CD4-positive, alpha-beta T cell treated with Interleukin-17A for 4 hours (primary cell): ENCODE measurements at regions not wholly inside any gene's neighbourhood (a gene's known extent, or its start where the extent isn't known, plus 50 kb on each side); places are given as distances from the start of the nearest gene placed in this dataset.

Experiments used
- DNase-seq: peaks from one replicate; pipeline ENCODE4 v3.0.0-alpha.2; 2020; ENCODE audit warnings: mixed read lengths

DNA sequence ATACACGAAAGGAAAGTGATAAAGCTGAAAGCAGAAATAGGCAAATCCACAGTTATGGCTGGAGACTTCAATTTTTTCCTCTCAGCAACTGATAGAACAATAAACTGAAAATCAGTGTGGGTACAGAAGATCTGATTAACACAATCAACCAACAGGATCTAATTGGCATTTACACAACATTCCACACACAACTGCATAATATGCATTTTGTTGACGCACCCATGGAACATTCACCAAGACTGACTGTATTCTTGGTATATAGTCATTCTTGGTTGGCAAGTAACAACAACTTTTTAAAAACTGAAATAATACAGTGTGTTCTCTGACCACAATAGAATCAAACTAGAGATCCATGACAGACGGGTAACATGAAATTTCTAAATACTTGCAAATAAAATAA, 218.7 kb upstream of the S1PR3 start:
- DNase-seq = no peak

DNA sequence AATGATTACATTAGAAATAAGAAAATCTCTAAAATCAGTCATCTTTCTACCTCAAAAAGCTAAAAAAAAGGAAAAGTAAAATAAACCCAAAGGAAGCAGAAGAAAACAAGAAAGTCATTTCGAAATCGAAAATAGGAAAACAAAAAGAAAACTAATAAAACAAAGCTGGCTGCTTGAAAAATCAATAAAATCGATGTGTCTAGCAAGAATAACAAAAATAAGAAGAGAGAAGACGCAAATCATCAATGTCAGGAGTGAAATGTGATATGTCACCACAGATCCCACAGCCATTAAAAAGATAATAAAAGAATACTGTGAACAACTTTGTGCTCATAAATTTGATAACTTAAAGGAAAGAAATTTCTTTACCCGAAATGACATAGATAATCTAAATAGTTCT, 218.1 kb upstream of the S1PR3 start:
- DNase-seq = no peak

DNA sequence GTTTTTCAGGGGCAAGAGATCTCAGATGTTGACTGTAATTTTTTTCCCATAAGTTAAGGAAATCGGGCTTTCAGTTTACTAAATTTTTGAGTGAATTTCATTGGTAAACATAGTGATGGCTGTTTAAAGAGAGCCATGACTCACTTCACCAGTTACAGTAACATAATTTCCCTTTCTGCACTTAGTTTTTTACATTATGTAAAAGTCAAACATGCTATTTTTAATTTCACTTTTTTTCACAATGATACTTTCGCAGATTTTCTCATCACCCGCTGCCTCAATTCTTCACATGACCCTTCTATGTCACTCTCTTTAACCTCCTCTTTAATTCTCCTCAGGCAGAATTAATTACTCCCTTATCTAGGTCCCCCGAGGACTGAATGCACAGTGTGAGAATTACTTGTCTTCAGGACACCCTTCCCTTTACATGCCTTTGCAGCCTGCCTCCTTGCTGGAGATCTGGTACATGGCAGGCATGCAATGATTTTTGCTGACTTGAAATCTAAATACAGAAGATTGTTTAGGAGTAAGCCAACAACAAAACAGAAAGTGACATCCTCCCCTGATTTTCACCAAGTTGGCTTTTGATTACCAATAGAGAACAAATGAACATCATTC, 217.5 kb upstream of the S1PR3 start:
- no peak for DNase-seq

DNA sequence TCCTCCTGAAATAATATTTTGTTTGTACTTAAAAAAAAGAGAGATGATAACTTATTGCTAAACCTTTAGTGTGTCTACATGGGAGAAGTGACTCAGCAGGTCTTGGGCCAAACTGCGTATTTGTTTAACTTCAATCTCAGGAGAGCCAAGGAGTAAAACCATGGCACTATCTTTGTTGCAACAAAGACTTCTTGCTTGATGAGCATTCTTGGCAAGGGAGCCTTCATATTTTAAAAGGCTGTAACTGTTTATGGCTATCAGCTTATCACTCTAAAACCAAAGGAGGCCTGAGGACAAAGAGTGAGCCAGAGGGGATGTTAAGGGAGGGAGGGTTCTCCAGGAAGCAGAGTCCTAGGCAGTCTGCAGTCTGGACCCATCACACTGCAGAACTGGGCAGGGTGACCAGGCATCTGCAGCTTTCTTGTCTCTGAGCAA, 216.2 kb upstream of the S1PR3 start:
- no peak for DNase-seq

DNA sequence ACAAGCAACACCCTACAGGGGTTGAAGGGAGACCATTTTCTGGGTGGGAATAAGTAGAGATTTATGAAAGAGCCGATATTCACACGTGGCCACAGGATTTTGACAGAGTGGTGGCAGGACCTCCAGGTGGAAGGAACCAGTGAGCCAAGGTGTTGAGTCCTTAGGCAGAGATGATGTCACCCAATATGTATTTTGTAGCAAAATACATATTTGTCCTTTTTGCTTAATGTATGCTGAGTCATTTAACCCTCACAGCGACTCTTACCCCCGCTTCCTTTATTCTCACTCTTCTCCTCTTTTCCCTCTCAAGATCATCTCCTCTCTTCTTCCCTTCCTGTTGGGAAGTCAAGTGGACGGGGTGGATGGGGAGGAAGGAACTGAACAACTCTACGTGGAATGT, 215.7 kb upstream of the S1PR3 start:
- no peak for DNase-seq

DNA sequence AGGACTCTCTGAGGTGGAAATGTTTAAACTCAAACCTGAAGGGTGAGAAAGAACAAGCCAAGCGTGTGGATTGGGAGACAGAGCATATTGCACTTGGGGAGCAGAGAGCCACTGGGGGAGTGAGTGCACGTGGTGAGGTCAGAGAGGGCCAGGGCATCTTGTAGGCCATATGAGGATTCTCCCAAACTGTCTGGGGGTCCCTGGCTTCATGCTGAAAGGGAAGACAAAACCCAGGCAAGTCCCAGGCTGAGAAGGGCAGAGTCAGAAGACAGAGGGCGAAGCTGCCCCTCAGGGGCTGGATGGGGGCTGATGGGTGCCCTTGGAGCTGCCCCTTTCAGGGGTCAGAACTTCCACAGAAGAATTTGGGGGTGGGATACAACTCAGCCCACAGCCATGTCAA, 215.3 kb upstream of the S1PR3 start:
- DNase-seq = no peak

DNA sequence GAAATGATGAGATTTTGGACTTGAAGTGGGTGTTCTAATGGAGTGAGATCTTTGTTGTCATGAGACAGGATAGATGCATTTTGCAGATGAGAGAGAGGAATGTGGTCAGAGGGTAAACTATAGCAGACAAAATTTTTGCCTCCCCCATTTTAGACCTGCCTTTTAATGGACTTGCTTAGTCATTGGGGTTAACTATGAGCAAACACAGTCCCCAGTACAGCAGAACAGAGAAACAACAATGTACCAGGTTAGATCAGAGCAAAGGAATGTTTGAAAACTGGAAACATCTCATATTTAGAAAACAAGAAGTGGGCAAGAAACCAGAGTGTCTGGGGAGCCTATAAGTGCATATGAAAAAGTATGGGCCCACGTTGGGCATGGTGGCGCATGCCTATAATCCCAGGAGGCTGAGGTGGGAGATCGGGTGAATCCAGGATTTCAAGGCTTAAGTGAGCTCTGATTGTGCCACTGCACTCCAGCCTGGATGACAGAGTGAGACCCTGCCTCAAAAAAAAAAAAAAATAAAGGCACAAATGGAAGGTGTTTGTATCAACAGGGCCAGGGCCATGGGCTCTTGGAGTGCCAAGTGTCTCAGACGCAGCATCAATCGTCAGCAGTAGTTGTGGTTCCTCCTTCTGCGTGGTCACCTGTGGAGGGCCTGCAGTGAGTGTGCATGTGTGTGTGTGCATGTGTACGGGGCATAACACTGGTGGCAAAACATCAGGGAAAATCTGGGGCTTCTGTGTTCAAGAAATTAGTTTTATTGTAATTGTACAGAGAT, 214.4 kb upstream of the S1PR3 start:
- no peak for DNase-seq

DNA sequence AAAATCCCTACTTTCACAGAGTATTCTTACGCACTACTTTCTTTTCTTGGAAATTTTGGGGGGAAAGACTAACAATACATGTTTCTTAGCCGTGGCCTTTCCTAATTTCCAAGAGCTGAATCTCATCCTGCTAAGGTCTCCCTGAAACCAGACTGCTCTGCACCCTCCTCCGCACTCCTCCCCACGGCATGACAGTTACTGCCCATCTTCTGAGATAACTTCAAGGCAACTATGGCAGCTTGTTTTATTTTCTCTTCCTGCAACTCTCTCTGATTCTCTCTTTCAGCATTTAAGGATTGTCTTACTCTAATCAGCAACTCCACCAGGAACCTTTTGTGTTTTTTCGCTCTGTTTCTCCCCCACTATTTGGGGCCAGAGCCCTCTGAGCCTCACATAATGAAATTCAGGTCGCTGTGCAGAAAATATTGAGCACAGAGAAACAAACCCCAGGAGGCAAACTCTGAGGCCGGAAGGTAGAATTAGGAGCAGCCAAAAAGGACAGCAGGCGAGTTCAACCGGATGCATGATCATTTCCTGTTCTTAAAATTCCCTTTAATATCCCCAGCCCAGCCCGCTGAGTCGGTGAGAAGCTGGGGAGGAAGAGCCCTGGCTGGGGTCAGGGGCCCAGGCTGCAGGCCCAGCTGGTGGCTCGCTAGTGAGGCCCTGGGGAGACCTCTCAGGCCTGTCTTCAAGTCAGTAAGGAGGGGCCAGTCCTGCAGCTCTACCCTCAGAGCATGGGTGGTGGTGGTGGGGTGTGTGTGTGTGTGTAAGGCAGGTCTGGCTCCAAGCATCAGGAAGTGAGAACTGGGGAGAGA, 213.6 kb upstream of the S1PR3 start:
- no peak for DNase-seq

DNA sequence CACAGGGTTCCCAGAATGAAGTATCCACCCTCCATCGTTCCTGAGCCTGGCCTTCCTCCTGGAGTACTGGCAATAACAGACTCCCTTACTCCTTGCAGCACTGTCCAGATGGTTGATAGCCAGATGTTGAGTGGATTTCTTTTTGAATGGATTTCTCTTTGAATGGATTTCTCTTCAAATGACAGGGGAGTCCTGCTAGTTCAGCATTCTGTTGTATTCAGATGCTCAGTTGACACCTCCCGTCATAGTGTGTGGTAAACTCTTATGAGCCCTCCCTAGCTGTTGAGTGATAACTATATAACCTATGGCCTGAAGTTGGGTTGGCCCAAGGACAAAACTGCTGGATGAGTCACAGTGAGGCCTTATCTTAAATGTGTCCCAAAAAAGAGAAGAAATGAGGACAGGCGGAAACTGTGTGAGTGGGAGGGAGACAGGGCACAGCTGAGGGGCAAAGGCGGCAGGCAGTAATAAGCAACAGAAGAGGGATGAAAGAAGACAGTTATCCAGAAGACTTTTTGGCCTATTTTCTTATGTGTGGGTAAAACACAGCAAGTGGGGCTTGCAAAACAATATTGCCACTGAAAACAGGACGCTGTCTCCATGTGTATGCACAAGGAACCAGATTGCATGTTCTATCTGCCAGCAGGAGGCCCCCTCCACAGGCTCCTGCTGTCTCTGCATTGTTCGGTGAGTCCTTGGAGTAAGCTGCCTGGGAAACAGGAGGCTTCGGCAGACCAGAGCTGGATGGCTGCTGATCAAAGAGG, 209.5 kb upstream of the S1PR3 start:
- DNase-seq = no peak

DNA sequence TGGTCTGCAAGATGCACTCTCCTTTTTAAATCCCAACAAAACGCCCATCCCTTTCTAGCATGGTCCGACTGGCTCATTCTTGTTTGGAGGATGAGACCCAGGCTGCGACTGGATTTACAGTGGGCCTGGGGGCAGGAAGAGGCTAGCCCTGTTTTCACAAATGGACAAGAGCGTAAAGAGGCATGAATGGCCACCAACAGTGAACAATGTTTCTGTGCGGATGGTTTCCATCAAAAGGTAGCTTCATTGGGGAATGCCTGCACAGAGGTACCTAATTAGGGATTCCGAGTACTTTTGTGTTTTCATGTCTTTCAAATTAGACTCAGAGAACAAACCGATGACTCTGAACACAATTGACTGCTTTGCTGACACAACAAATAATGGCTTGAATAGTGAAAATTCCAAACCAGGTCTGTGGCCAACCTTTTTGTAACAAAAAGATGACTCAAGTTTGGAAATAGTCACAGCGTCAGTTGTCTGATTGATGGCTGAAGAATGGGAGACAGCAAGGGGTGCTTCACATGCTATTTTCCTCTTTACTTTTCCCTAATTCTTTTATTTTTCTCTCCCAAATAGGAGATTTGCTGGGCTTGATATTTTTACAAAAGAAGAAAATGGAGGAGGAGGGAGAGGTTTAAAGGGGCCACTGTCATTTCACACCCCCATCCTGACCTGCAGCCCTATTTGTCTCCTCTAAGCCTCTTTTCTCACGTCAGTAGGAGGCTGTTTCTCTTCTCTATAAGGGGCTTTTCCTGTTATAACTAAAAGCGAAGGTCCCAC, 208.1 kb upstream of the S1PR3 start:
- no peak for DNase-seq

DNA sequence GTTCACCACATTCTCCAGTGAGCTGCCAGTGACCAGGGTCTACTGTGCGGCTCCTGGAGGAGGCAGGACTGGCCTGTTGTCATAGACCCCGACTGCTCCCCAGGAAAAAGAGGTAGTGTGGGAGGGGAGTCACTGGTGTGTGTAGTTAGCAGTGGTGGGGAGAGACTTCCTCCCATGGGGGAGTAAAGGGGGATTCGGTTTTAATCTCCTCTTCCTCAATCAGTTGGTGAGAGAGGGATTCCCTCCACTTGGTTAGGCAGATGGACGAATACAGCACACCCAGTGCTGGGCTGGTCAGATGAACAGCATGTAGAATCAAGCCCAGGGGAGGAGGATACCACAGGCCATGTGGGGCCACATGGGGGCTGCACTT, 207.6 kb upstream of the S1PR3 start:
- no peak for DNase-seq

DNA sequence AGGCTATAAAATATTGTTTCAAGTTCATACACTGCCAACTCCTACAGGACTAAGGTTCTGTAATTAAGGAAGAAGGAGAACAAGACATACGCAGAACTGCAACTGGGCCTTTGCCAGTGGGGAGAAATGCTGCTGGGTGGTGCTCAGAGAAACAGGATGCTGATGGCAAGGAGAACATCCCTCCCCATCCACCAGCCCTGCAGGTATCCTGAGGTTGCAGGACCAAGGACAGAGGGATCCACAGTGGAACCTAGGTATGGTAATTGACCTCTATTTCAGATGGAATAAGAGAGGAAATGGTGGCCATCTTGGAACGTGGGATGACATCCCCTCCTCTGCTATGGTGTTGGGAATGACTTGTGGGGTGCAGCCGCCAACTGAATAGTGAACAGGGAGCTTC, 206.3 kb upstream of the S1PR3 start:
- no peak for DNase-seq

DNA sequence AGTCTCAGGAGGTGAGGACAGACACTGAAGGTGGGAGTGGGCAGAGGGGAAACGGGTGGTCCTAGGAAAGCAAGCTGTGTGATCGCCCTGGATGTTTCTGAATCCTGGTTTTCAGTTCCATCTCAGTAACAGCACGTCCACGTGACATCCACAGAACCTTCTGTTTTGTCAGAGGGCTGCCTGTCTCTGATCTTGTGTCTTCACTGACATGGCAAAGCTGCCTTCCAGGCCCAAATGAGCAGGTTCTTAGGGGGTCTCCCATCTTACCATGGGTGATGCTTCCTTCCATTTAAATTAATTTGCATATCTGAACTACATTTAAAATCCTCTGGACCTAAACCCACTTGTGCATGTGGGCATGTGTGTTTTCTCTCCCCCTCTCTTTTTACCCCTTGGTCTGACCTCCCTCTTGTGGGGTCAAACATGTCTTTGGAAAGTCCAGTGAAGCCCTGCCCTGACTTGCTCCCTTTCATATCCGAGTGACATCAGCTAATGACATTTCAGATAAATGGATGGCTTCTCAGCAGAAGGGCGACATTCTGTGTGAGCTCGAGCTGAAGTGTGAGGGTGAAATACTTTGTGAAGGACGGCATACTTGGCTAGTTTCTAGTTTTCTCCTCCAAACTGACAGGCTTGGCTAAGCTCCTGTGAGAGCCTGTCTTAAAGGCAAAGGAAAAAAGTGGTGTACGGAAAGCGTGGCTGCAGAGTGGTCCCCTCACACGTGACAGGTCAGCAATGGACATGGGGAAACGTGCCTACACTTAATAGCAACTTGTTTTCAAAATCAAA, 204.8 kb upstream of the S1PR3 start:
- DNase-seq = no peak

DNA sequence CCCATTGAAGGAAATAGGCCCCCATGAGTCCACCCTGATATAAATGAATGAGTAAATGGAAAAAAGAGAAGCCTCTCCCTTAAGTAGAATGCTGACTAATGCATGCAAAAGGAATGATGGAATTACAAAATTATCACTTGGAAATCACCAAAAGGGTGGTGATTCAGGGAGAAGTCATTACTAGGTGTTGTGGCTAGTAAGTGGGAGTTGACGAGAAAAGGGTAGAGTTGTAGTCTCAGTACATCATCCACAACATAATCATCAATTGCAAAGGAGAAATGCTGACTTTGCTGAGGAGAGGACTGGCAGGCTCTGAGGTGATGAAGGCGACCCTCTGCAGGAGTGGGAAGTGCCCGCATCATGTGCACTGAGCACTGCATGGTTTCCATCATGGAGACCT, 201.5 kb upstream of the S1PR3 start:
- DNase-seq = no peak

DNA sequence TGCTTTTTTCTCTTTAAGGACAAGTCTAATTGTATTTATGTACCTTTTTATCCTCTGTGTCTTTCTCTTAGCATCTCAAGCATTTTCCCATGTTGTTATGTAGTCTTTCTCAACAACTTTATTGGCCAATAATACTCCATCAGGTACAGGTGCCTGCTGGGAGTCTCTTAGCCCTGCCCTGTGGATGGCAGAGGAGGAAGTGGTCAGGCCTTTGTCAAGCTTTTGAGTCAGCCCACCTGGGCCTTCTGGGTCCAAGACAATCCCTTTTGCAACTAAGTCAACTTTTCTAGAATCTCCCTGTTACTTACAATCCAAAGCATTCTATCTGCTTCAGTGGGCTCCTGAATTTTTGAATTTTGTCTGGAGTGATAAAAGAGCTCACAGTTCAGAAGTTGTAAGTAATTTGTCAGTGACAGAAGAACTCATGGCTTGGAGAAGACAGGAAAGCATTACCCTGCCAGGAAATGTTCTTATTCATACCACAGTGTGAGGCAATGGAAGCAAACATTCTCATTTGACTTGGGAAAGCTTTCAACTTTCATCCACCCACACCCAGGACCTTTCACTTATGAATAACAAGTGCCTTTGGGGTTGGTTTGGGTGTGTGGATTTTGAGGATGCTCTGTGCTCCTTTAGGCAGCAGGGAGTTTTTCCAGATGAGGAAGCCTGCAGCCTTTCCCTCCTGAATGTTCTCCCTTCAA, 200.0 kb upstream of the S1PR3 start:
- no peak for DNase-seq

DNA sequence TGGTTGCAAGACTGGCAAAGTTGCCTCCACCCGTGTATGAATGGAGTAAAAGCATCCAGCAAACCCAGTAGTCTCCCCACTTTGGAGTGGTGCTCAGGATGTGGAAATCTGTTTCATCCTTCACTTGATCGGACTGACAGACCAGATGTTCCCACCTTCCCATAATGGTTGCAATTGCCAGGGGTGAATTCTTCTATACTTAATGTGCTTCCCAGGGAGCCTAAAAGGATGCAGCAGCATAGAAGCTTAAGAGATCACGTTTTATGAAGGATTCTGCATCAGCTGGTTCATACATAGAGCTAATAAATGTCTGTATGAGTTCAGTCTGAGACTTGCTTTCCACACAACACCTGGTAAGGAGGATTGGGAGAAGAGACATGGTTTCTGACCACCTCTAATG, 198.8 kb upstream of the S1PR3 start:
- no peak for DNase-seq

DNA sequence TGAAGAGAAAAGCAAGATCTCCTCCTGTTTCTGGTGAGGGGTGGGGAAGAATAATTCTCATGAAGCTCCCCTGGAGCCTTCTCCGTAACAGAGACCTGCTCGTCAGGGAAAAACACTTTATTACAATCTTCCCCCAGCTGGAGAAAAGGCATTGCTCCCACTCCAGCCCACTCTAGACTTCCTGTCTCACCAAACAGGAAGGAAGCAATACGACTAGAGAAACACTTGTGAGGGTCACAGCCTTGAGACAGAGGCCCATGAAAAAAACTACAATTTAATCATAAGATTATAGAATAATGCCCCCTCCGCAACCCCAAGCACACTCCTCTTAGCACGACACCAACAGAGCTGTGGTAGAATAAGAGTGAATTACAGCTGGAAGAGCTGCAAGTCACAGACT, 197.2 kb upstream of the S1PR3 start:
- no peak for DNase-seq

DNA sequence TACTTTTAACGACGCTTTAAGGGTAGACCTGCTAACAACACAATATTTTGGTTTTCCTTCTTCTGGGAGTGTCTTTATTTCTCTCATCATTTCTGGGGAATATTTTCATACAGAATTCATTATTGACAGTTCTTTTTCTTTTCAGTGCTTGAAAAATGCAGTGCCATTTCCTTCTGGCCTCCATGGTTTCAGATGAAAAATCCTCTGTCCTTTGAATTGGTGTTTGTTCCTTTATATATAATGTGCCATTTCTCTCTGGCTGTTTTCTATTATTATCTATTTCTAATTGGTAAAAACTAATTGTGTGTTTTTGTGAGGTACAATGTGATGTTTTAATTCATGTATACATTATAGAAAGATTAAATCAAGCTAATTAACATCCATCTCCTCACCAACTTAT, 194.3 kb upstream of the S1PR3 start:
- no peak for DNase-seq

DNA sequence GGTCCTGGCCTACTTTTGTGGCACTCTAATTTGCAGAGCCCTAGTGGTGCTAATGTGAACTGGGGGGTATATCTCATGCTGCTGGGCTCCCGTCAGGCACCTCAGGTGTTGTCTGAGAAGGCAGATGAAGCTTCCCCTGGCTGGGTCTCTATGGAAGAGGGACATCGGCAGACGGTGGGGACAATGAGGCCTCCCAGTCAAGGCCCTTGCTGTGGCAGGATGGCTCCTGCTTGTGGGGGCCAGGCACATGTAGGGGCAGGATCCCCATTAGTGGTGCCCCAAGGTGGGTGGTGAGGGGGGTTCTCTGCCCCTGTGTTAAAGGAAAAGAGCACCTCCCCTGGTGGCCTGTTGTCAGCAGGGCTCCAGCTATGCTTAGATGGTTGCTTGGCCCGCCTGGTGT, 192.8 kb upstream of the S1PR3 start:
- no peak for DNase-seq

DNA sequence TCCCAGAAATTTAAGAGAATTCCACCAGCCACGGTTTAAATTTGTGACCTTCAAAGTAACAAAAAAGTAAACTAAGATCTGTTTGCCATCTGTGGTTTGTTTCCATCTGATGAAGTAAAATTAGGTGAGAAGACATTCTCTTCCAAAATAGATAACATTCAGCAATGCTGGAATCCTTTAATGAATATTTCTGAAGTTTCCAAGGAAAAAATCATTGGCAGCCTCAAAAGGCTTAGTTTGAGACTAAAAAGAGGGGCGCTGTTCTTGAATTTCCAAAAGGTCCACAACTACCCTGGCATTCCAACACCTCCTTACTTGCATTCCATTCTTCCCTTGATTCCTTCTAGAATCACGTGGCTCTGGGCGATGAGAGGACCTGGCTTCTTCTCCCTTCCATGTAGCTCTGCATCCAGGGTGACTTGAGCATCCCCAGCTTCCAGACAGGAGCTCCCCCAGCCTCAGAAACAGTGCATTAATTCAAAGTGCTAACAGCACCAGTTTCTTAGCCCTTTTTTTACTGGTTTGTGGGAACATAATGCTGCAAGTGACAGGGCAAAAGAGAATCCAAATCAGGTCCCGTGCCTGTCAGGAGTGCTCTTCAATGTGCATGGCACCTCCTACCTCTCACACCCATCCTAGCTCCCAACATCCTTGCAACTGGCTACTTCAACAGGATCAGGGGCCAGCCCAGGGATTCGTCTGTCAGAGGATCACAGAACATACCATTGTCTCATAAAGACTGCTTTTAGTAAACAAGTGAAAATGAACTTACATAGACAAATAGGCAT, 191.5 kb upstream of the S1PR3 start:
- no peak for DNase-seq
